Astrocyte of the cerebellum (primary cell): ENCODE measurements at regions not wholly inside any gene's neighbourhood (a gene's known extent, or its start where the extent isn't known, plus 50 kb on each side); places are given as distances from the start of the nearest gene placed in this dataset.
"Not testable (repeated sequence)": the region's sequence is repeated elsewhere in the genome, so short reads cannot be mapped to it uniquely, and the experiment has no call there.

ENCODE experiments used
- DNase-seq: peaks from one replicate; pipeline ENCODE4 v3.0.0-alpha.2; 2011; ENCODE audit warnings: low read depth
- H3K4me3 ChIP-seq: 2 replicates; pipeline ENCODE4 v1.5.1; 2011; ENCODE audit warnings: mild to moderate bottlenecking, low read depth, low read length, moderate library complexity
- CTCF ChIP-seq: IDR thresholded peaks from 2 replicates; pipeline ENCODE4 v1.5.1; 2012; ENCODE audit warnings: low read length, low read depth, moderate library complexity, mild to moderate bottlenecking; ENCODE audit errors: missing control alignments
- in situ Hi-C: cut with HindIII; loops from 2 replicates; pipeline ENCODE4 v1.10.0; 2017; ENCODE audit warnings: low sequenced_read_pairs

GRCh38 chr2:144648837-144649465 is 129.0 kb upstream of the ZEB2 start:
- in situ Hi-C loops: no loop called here
- TF ChIP-seq CTCF: no peak

GRCh38 chr2:144645083-144645778 is 125.3 kb upstream of the ZEB2 start:
- TF ChIP-seq CTCF: no peak
- DNase-seq: no peak
- no peak overlapping the region for H3K4me3 ChIP-seq
- in situ Hi-C loops: no loop called here

More at GRCh38 chr2:144648837-144649465, 129.0 kb upstream of the ZEB2 start:
- no peak overlapping the region for H3K4me3 ChIP-seq
- DNase-seq: no peak

- in situ Hi-C loops: no loop called here
- no peak overlapping the region for H3K4me3 ChIP-seq
- TF ChIP-seq CTCF: no peak
Observed at GRCh38 chr2:144644549-144644948, 124.6 kb upstream of the ZEB2 start.

GRCh38 chr2:144643537-144644336 is 123.8 kb upstream of the ZEB2 start:
- H3K4me3 ChIP-seq: no peak overlapping the region
- no peak for DNase-seq
- no peak for TF ChIP-seq CTCF
- in situ Hi-C loops: no loop called here

More at GRCh38 chr2:144644549-144644948, 124.6 kb upstream of the ZEB2 start:
- no peak for DNase-seq

GRCh38 chr2:144642856-144643255 is 122.9 kb upstream of the ZEB2 start:
- in situ Hi-C loops: no loop called here
- no peak for DNase-seq
- no peak overlapping the region for H3K4me3 ChIP-seq
- TF ChIP-seq CTCF: no peak

- H3K4me3 ChIP-seq: no peak overlapping the region
- no peak for TF ChIP-seq CTCF
- DNase-seq: no peak
- in situ Hi-C loops: no loop called here
Observed at GRCh38 chr2:144642131-144642530, 122.2 kb upstream of the ZEB2 start.

GRCh38 chr2:144638250-144638649 is 118.3 kb upstream of the ZEB2 start:
- DNase-seq, H3K4me3 ChIP-seq, in situ Hi-C loops: not testable (repeated sequence)

GRCh38 chr2:144636860-144637259 is 116.9 kb upstream of the ZEB2 start:
- DNase-seq, H3K4me3 ChIP-seq, in situ Hi-C loops: not testable (repeated sequence)
